Activated CD8-positive, alpha-beta memory T cell treated with anti-CD3 and anti-CD28 coated beads for 48 hours (primary cell): ENCODE measurements at regions not wholly inside any gene's neighbourhood (a gene's known extent, or its start where the extent isn't known, plus 50 kb on each side); places are given as distances from the start of the nearest gene placed in this dataset.

Experiments used
- DNase-seq, 3 experiments: peaks; one replicate each; pipeline ENCODE4 v3.0.0-alpha.2; 2020; ENCODE audit warnings: low read depth in 2 of 3, low spot score in 2 of 3

GRCh38 chr10:45197816-45198485 is 117.5 kb downstream of the OR13A1 start:
- no peak for DNase-seq

GRCh38 chr10:45198486-45199204 is 116.8 kb downstream of the OR13A1 start:
- no peak for DNase-seq

- no peak for DNase-seq
Observed at GRCh38 chr10:45199205-45199740, 116.1 kb downstream of the OR13A1 start.

GRCh38 chr10:45201271-45201670 is 114.1 kb downstream of the OR13A1 start:
- no peak for DNase-seq

- no peak for DNase-seq
Observed at GRCh38 chr10:45202242-45202641, 113.2 kb downstream of the OR13A1 start.

GRCh38 chr10:45204954-45205775 is 110.2 kb downstream of the OR13A1 start:
- no peak for DNase-seq

GRCh38 chr10:45209888-45210287 is 105.5 kb downstream of the OR13A1 start:
- no peak for DNase-seq

GRCh38 chr10:45211576-45211975 is 103.8 kb downstream of the OR13A1 start:
- DNase-seq = no peak

GRCh38 chr10:45219416-45219815 is 96.0 kb downstream of the OR13A1 start:
- DNase-seq = no peak

GRCh38 chr10:45220931-45221330 is 94.5 kb downstream of the OR13A1 start:
- DNase-seq = no peak

GRCh38 chr10:45224219-45224841 is 91.1 kb downstream of the OR13A1 start:
- no peak for DNase-seq

- no peak for DNase-seq
Observed at GRCh38 chr10:45227042-45227441, 88.4 kb downstream of the OR13A1 start.

- DNase-seq = no peak
Observed at GRCh38 chr10:45227456-45227855, 88.0 kb downstream of the OR13A1 start.

GRCh38 chr10:45229823-45230222 is 85.6 kb downstream of the OR13A1 start:
- no peak for DNase-seq

- peak in 2 of 3 experiments; percentile 14 to 20 for DNase-seq
Observed at GRCh38 chr10:45235260-45235769, 80.1 kb downstream of the OR13A1 start.

GRCh38 chr10:45235798-45236220 is 79.6 kb downstream of the OR13A1 start:
- no peak for DNase-seq

- DNase-seq = no peak
Observed at GRCh38 chr10:45238896-45239295, 76.5 kb downstream of the OR13A1 start.

GRCh38 chr10:45239642-45240041 is 75.8 kb downstream of the OR13A1 start:
- no peak for DNase-seq

GRCh38 chr10:45241865-45242520 is 73.4 kb downstream of the OR13A1 start:
- DNase-seq = no peak

- DNase-seq = no peak
Observed at GRCh38 chr10:45243261-45243660, 72.1 kb downstream of the OR13A1 start.
